A673 (cell line): ENCODE measurements at regions not wholly inside any gene's neighbourhood (a gene's known extent, or its start where the extent isn't known, plus 50 kb on each side); places are given as distances from the start of the nearest gene placed in this dataset.

Experiments
- BruUV-seq: library from RNA; stranded (reverse); fragments of 400-500 nt; replicated peaks from 2 replicates; lab custom pipeline; 2021; lab: Mats Ljungman, UMichigan
- CTCF ChIA-PET: fragments of 300-600 bp; sonication (Branson Sonifier 250); formaldehyde crosslinking; loops from one replicate; lab custom pipeline; 2022; ENCODE audit warnings: antibody characterized with exemption; lab: Charles Lee
- POLR2A ChIA-PET: fragments of 300-600 bp; sonication (Branson Sonifier 250); formaldehyde crosslinking; loops from one replicate; lab custom pipeline; 2022; ENCODE audit warnings: antibody characterized with exemption; ENCODE audit not compliant: low non-redundant PET; lab: Charles Lee
- DNase-seq: peaks from one replicate; pipeline ENCODE4 v3.0.0-alpha.2; 2015; ENCODE audit warnings: low spot score
- H3K27ac ChIP-seq: fragments of 200-600 bp; sonication (generic); 2 replicates; pipeline ENCODE4 v1.5.1; 2016; ENCODE audit warnings: mixed run types, low read depth, mild to moderate bottlenecking, mixed read lengths, antibody characterized with exemption, low read length; ENCODE audit not compliant: poor library complexity, severe bottlenecking
- H3K27me3 ChIP-seq: fragments of 200-600 bp; sonication (generic); replicated peaks from 2 replicates; pipeline ENCODE4 v1.6.1; 2017; ENCODE audit warnings: mixed run types, low read depth, mild to moderate bottlenecking, mixed read lengths, antibody characterized with exemption, low read length; ENCODE audit not compliant: insufficient read depth, poor library complexity
- H3K36me3 ChIP-seq: fragments of 200-600 bp; sonication (generic); 2 replicates; pipeline ENCODE4 v1.6.1; 2016; ENCODE audit warnings: mixed run types, mild to moderate bottlenecking, mixed read lengths, antibody characterized with exemption, low read length; ENCODE audit not compliant: insufficient read depth, poor library complexity, severe bottlenecking
- H3K4me1 ChIP-seq: fragments of 200-600 bp; sonication (generic); 2 replicates; pipeline ENCODE4 v1.6.1; 2017; ENCODE audit warnings: mixed run types, mild to moderate bottlenecking, mixed read lengths, antibody characterized with exemption, low read length; ENCODE audit not compliant: insufficient read depth, poor library complexity, severe bottlenecking
- H3K4me3 ChIP-seq: fragments of 200-600 bp; sonication (generic); 2 replicates; pipeline ENCODE4 v1.5.1; 2016; ENCODE audit warnings: low read depth, mixed run types, mild to moderate bottlenecking, mixed read lengths, low read length; ENCODE audit not compliant: poor library complexity, severe bottlenecking
- H3K9me3 ChIP-seq: fragments of 200-600 bp; sonication (generic); 2 replicates; pipeline ENCODE4 v1.6.1; 2016; ENCODE audit warnings: mixed run types, low read depth, mild to moderate bottlenecking, mixed read lengths, antibody characterized with exemption, low read length; ENCODE audit not compliant: poor library complexity, severe bottlenecking
- EZH2 ChIP-seq: fragments of 200-600 bp; sonication (generic); IDR thresholded peaks from 2 replicates; pipeline ENCODE4 v1.6.1; 2017; ENCODE audit warnings: borderline replicate concordance, low read depth, mild to moderate bottlenecking, mixed read lengths, antibody characterized with exemption, low read length; ENCODE audit not compliant: poor library complexity, severe bottlenecking
- intact Hi-C: fragments of 100-400 bp; cut with micrococcal nuclease; formaldehyde crosslinking; loops from one replicate; pipeline ENCODE4 v1.10.0; 2022; ENCODE audit not compliant: unreplicated experiment
- TF ChIP-seq, protein P1 (sequence below): fragments of 300-800, 200-600 bp; sonication (generic); conservative IDR thresholded peaks from 2 replicates; pipeline ENCODE4 v1.5.1; 2017; ENCODE audit warnings: low read depth, mild to moderate bottlenecking, antibody characterized with exemption, low read length, moderate library complexity, mixed read lengths

DNA sequence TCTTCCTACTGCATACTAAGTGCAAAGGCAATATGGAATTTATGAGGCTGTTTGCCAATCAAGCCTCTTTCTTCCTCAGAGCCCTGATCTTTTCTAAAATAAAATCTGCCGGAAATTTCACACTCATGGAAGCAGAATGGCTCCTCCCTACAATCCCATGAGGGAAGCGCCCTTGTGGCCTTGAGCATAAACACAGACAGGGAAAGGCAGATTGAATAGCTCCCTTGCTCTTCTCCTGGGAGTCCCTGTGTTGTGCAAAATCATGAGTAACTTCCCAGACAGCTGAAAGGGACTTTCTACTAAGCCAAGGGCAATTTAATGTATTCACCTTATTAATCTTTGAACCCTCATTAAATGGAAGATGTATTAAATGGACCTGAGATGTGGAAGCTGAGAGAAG lies 226.1 kb upstream of the PIK3R1 start:
- H3K9me3 ChIP-seq = no peaks in the 10 kb centered on the region
- BruUV-seq = no TSS peak
- POLR2A ChIA-PET = no interaction called here
- H3K27ac ChIP-seq = no peak overlapping the region
- CTCF ChIA-PET = no interaction called here
- H3K4me1 ChIP-seq = no peaks in the 10 kb centered on the region
- DNase-seq = peak; percentile 15
- no peaks in the 10 kb centered on the region for H3K36me3 ChIP-seq
- intact Hi-C loops = no loop called here
- H3K4me3 ChIP-seq = no peak overlapping the region
- TF ChIP-seq EZH2 = no peak
- TF ChIP-seq, protein P1, sequence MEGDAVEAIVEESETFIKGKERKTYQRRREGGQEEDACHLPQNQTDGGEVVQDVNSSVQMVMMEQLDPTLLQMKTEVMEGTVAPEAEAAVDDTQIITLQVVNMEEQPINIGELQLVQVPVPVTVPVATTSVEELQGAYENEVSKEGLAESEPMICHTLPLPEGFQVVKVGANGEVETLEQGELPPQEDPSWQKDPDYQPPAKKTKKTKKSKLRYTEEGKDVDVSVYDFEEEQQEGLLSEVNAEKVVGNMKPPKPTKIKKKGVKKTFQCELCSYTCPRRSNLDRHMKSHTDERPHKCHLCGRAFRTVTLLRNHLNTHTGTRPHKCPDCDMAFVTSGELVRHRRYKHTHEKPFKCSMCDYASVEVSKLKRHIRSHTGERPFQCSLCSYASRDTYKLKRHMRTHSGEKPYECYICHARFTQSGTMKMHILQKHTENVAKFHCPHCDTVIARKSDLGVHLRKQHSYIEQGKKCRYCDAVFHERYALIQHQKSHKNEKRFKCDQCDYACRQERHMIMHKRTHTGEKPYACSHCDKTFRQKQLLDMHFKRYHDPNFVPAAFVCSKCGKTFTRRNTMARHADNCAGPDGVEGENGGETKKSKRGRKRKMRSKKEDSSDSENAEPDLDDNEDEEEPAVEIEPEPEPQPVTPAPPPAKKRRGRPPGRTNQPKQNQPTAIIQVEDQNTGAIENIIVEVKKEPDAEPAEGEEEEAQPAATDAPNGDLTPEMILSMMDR = no peak
- no peaks in the 10 kb centered on the region for H3K27me3 ChIP-seq

DNA sequence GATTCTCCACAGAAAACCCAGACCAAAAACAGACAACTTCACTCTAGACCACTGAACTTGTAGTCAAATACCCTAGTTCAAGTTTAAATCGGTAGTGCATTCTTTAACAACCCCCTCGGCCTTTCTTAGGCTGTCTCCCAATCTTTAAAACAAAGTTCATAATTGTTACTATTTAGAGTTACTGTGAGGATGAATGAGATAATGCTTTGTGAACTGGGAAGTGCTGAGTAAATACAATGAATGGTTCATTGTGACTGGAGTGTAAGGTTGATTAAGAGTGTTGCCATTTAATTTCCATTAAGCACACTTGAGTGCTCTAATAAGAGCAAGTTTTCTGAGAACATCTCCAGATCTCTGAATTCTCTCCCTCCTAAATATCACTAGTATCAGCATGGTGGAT lies 228.8 kb upstream of the PIK3R1 start:
- no peak for DNase-seq
- CTCF ChIA-PET = no interaction called here
- Histone ChIP-seq H3K27ac (no peak overlapping the region), H3K4me3 (no peak overlapping the region), H3K9me3 (no peaks in the 10 kb centered on the region), H3K27me3 (no peaks in the 10 kb centered on the region), H3K4me1 (no peaks in the 10 kb centered on the region), H3K36me3 (no peaks in the 10 kb centered on the region)
- intact Hi-C loops = no loop called here
- no peak for TF ChIP-seq EZH2
- TF ChIP-seq, protein P1 = no peak
- BruUV-seq = no TSS peak
- POLR2A ChIA-PET = no interaction called here

DNA sequence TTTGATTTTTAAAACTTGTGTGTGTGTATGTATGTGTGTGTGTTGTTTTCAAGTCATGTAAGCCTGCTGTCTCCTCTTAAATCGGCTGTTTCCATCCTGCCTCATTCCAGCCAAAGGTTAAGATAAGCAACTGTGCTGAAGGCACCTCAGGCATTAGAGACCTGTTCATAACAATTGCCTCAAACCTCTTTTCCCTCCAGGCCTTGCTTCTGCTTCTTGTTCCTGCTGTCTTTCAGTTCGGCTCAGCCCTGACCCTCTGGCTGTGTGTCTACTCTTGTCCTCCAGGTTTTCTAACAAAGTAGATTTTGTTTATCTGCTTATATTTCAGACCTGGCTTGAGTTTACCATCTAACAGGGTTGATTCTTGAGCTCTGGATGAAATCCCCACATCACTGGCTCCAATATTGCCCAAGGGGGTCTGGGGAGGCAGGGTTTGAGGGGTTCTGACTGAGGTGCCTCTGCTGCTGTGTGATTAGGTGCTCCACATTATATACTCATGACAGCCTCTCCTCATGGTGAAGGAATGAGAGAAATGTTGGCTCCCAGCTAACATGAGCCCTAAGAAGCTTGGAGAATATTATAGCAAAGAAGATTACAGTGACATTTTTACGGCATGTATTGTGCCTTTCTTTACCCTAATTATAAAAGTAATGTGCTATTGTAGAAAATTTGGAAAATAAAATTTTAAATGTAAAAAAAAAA lies 229.7 kb upstream of the PIK3R1 start:
- POLR2A ChIA-PET = no interaction called here
- intact Hi-C loops = no loop called here
- no TSS peak for BruUV-seq
- Histone ChIP-seq H3K27ac (no peak overlapping the region), H3K9me3 (no peaks in the 10 kb centered on the region), H3K36me3 (no peaks in the 10 kb centered on the region), H3K4me3 (no peak overlapping the region), H3K4me1 (no peaks in the 10 kb centered on the region), H3K27me3 (no peaks in the 10 kb centered on the region)
- TF ChIP-seq, protein P1 = no peak
- TF ChIP-seq EZH2 = no peak
- DNase-seq = no peak
- CTCF ChIA-PET = no interaction called here
